Dedifferentiated amniotic fluid mesenchymal stem cell (primary cell): ENCODE measurements at regions not wholly inside any gene's neighbourhood (a gene's known extent, or its start where the extent isn't known, plus 50 kb on each side); places are given as distances from the start of the nearest gene placed in this dataset.

Source experiments
- DNase-seq: peaks from one replicate; pipeline ENCODE4 v3.0.0-alpha.2; 2016; ENCODE audit errors: extremely low spot score

DNA sequence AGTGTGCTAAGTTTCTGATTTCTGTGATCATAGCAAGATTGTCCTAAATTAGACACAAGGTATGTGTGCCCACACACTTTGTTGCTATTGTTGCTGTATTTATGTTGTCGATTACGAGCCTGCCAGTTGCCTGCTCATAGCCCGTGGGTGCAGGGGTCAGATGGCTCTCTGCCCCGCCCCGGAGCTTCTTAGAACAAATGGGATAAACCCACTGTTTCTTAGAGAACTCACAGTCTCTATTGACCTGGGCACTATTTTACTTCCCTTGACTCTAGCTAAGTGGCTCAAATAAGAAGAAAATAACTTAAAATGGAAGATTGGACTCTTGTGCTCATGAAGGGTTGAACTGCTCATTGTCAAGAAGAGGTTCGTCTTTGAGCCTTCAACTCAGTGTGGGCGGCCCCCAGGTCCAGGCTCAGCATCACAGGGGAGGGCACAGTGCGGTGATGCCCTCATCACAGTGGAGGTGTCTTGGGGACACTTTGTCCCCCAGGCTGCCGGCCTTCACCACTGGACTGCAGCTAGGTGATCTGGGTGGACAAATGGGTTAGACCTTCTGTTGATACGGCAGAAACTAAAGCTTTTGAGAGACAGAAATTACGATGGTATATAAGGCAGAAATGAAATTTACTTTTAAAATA is 155.5 kb downstream of the TENT4A start:
- DNase-seq = no peak

GRCh38 chr5:6869677-6870076 is 156.4 kb downstream of the TENT4A start:
- no peak for DNase-seq

DNA sequence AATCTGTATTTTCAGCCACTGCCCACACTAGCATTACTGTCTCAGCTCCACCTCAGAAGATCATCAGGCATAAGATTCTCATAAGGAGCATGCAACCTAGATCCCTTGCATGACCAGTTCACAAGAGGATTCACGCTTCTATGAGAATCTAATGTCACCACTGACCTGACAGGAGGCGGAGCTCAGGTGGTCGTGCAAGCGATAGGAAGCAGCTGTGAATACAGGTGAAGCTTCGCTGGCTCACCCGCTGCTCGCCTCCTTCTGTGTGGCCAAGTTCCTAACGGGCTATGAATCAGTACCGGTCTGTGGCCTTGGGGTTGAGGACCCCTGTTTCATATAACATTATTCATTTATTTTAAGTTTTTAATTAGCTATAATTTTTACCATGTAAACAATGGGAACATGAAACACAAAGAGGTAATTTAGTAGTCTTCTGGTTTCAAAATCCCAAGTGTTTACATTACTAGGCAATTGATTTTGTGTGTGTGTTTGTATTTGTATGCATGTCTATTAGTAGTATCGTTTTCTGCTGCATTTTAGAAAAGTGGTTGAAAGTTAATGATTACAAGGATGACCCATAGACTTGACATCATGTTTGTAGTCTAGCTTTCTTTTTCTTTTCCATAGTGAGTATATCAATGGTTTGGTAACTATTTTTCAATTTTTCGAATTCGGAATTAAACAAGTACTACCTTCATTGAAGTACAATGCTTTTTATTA is 159.4 kb downstream of the TENT4A start:
- DNase-seq = no peak

- no peak for DNase-seq
Measured at GRCh38 chr5:6873359-6873758, 160.1 kb downstream of the TENT4A start.

GRCh38 chr5:6875376-6875775 is 162.1 kb downstream of the TENT4A start:
- DNase-seq = no peak

- DNase-seq = no peak
Measured at GRCh38 chr5:6877986-6878828, 165.0 kb downstream of the TENT4A start.

DNA sequence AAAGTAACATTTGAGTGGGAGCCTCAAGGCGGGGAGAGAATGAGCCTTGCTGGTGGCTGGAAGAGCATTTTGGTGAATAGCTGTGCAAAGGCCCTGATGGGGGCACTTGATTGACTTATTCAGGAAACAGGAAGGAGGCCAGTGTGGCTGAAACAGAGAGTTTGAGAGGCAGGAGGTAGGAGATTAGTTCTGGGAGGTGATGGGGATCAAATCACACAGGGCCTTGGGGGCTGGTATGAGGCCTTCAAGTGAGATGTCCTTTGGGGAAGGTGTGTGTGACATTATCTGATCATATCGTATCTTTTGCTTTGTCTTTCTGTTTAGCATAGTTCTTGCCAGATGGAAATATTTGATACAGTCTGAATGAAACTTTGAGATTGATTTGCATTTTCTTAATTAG is 172.3 kb downstream of the TENT4A start:
- no peak for DNase-seq

GRCh38 chr5:6886866-6887265 is 173.6 kb downstream of the TENT4A start:
- DNase-seq = no peak

DNA sequence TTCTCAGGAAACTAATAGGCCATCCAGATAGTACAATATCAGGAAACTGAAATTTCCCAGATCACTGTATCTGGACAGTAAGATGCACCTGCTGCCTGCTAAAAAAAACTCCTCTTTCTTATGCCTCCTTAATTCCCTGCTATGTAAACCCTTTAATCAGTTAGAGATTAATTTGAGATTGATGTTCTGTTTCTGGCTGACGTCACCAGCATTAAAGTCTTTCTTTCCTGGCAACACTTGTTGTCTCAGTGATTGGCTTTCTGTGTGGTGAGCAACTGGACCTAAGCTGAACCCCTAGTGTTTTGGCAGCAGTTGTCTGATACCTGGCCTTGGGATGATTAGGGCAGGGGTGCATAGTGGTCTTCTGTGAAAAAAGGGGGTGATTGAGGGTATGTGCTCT is 175.8 kb downstream of the TENT4A start:
- no peak for DNase-seq

DNA sequence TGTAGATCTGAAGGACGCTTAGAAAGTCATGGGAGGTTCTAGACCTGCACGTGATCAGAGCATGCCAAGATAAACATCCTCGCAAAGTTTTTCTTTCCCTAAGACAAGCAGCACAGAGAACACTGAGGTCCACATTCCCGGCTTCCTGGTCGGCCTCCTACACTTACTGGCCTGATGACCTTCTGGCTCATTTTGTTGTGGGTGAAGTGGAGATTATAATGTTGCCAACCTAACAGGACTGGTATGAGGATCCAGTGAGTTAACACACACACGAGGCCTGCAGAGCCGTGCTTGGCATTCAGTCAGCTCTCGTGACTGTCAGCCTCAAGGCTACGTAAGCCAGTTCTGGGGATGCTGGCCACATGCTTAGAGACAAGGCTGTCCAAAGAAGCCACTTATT is 186.0 kb downstream of the TENT4A start:
- DNase-seq = no peak

DNA sequence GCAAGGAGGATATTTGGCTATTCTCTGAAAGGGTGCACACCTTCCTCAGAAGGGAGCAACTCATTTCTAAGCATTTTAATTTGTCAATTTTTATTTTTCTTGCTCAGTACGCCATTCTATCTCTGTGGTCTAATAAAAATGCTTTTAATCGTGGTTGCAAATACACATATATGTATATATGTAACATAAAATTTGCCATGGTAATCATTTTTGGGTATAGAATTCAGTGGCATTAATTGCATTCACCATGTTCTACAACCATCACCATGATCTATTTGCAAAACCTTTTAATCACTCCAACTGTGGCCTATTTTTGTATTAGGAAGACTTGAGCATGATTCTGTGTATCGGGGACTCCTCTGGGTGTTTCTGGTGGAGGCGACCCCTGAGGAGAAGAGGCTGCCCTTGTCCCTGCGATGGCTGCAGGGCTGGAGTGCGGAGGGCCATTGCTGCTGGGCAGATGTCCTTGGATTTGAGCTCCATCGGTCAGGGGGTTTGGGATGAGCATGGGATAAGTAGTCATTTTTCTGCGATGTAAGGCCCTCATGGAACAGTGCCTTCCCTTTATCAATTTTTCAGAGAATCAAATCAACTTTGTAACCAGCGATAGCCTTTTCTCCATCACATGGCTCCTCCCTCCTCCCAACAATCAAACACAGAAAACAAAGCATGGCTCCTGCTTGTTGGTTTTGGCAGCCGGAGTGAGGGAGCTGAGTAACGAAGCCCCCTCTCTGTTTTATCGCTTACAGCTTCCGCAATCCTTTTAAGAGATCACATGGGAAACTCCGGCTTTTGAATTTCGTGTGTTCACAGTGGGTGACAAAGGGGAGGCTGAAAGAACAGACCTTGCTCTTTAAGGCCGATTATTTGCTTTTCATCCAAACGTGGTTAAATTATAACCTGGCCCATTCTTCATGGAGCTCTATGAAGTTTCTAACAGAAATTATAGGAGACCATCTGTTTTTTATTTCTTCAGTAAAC is 187.3 kb downstream of the TENT4A start:
- DNase-seq = no peak

DNA sequence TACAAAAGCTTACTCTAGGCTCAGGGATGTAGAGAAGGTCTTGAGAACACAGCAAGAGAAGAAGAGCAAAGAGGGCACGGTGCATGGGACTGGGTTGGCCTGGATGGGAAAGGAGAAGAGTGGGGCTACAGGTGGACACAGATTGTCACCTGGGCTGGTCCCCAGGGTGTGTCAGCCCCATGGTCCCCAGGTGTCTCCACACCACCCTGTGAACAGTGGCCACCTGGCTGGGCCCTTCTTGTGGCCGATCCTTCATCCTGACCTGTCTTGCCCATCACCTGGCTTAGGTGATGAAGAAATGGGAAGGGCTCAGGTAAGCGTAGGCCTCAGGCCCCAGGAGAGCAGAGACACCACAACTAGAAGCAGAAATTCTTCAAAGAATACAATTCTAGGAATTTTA is 188.9 kb downstream of the TENT4A start:
- DNase-seq = no peak

GRCh38 chr5:6902597-6902996 is 189.4 kb downstream of the TENT4A start:
- no peak for DNase-seq

DNA sequence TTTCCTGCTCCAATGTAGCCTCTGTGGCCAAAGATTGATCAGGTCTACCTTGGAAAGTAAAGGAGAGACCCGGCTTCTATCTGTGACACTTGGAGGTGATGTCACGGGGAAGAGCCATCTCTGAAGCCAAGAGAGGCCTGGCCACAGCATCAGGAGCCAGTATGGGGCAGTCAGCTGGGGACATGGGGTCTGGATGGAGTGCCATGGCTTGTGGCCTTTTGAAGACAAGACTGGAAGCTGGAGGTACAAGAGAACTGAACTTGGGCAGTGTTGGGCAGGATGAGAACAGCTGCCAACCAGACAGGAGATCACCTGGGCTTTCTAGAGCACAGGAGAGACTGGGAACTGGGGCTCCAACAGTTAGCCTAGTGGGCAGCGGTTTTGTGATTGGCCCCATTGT is 190.7 kb downstream of the TENT4A start:
- DNase-seq = no peak

GRCh38 chr5:6904860-6905259 is 191.6 kb downstream of the TENT4A start:
- no peak for DNase-seq

GRCh38 chr5:6905423-6905822 is 192.2 kb downstream of the TENT4A start:
- DNase-seq = no peak

- DNase-seq = no peak
Measured at GRCh38 chr5:6905883-6906282, 192.7 kb downstream of the TENT4A start.

DNA sequence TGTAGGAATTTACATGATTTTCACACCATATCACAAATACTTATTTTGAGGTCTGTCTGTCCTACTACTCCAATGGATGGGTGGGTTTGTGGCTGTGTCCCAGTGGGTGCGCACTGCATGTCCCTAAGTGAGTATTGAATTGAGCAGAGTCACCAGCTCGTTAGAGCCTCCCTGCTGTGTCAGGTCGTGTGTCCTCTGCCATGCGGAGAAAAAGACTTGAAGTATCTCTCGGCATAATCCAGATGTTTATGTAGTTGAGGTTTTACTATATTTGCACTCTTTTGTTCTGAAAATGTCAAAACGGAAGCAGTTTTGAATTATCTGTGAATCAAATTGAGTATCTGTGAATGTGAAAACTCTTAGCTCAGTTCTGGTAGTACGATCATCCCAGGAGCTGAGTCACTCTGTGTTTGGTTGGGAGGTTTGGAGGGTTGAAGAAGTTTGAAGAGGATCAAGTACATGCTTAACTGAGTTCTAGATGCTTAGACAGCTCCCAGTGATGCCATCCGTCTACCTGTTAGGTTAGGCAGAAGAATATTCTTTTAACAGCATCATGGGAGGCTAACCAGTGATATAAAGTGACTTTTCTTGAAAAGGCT is 194.2 kb downstream of the TENT4A start:
- DNase-seq = no peak

GRCh38 chr5:6909901-6910300 is 196.7 kb downstream of the TENT4A start:
- no peak for DNase-seq

DNA sequence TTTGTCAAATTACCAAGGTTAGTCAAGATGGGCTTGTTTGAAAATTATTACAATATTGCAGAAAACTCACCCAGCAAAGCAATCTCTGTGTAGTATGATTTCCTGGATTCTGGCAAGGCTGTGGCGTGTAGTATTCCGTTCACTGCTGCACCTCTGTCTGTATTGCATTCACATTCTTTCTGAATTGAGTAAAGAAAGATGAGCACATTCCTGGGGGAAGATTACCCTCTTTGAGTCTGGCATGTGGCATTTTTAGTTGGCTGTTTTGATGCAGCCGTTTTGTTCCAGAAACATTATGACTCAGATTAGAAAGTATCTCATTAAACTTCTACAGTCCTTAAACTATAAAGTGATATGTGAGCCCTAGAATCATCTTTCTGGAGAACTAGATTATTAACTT is 197.7 kb downstream of the TENT4A start:
- DNase-seq = no peak

- DNase-seq = no peak
Measured at GRCh38 chr5:6914347-6914746, 201.1 kb downstream of the TENT4A start.
